ENCODE measurements at regions not wholly inside any gene's neighbourhood (a gene's known extent, or its start where the extent isn't known, plus 50 kb on each side); places are given as distances from the start of the nearest gene placed in this dataset.

DNA sequence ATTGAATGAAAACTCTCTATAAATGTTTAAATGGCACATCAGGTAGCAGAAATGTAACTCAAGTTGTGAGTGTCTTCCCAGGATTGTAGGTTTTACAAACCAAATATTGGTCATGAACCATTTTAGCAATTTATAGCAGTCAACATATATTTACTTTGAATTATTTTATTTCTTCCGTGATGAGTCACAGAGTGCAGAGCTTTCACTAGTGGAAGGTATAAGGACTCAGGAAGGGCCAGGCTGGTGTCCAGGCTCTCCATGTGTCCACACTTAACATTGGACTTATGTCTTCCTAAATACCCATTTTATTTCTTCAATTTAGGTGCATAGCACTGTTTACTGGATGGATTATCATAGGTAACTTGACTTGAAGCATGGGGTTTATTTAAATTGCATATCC lies 120.9 kb downstream of the OLIG3 start:
- TF ChIP-seq EZH2phosphoT487 (IDR thresholded peaks at IDR 0.05; ENCODE audit: borderline replicate concordance), result no peak
- TF ChIP-seq, protein P1, sequence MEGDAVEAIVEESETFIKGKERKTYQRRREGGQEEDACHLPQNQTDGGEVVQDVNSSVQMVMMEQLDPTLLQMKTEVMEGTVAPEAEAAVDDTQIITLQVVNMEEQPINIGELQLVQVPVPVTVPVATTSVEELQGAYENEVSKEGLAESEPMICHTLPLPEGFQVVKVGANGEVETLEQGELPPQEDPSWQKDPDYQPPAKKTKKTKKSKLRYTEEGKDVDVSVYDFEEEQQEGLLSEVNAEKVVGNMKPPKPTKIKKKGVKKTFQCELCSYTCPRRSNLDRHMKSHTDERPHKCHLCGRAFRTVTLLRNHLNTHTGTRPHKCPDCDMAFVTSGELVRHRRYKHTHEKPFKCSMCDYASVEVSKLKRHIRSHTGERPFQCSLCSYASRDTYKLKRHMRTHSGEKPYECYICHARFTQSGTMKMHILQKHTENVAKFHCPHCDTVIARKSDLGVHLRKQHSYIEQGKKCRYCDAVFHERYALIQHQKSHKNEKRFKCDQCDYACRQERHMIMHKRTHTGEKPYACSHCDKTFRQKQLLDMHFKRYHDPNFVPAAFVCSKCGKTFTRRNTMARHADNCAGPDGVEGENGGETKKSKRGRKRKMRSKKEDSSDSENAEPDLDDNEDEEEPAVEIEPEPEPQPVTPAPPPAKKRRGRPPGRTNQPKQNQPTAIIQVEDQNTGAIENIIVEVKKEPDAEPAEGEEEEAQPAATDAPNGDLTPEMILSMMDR (conservative IDR thresholded peaks at IDR 0.05; ENCODE audit: low read length), result no peak
- no peak overlapping the region for H3K4me2 ChIP-seq (ENCODE audit: low read depth, low read length, poor library complexity, severe bottlenecking)
- no peaks in the 10 kb centered on the region for H3K27me3 ChIP-seq (ENCODE audit: insufficient read depth, low read length, poor library complexity, severe bottlenecking)
- H3K9me2 ChIP-seq (replicated peaks; ENCODE audit: low read depth, low read length), result no peaks in the 10 kb centered on the region
- H3K4me3 ChIP-seq (ENCODE audit: low read length, poor library complexity, severe bottlenecking), result no peak overlapping the region
- H2AFZ ChIP-seq (ENCODE audit: low read length), result no peak overlapping the region
- H3K4me1 ChIP-seq (ENCODE audit: insufficient read depth, low read length, poor library complexity, severe bottlenecking), result no peaks in the 10 kb centered on the region
- no peaks in the 10 kb centered on the region for H3K9me3 ChIP-seq (ENCODE audit: insufficient read depth, low read depth, low read length)
- no peaks in the 10 kb centered on the region for H3K36me3 ChIP-seq (ENCODE audit: insufficient read depth, low read length)
- no peaks in the 10 kb centered on the region for H4K20me1 ChIP-seq (ENCODE audit: insufficient read depth, low read length, poor library complexity, severe bottlenecking)
- H3K9ac ChIP-seq (ENCODE audit: low read depth, low read length, poor library complexity, severe bottlenecking), result no peak overlapping the region
- no peaks in the 10 kb centered on the region for H3K79me2 ChIP-seq (ENCODE audit: insufficient read depth, low read length)
- H3F3A ChIP-seq (ENCODE audit: low read depth), result no peaks in the 10 kb centered on the region

DNA sequence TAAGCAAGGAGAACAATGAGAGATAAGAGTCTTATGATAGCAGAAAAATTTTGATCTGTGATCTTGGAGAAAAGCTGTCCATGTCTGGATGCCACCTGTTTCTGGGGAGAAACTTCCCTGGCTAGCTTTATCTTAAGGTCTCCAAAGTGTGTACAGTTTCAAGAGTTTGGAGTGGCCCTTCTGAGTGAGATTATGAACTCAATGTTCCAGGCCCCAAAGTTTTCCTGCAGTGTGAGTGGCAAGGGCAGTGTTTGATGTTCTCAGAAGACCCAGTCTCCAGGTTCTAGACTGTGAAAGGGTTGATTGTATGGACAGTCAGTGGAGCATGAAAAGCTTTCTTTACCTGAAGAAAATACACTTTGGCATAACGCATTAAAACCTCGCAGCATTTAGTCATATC lies 121.7 kb downstream of the OLIG3 start:
- H3K9me2 ChIP-seq (replicated peaks; ENCODE audit: low read depth, low read length), result no peaks in the 10 kb centered on the region
- no peak for TF ChIP-seq EZH2phosphoT487 (IDR thresholded peaks at IDR 0.05; ENCODE audit: borderline replicate concordance)
- TF ChIP-seq, protein P1 (conservative IDR thresholded peaks at IDR 0.05; ENCODE audit: low read length), result no peak
- no peaks in the 10 kb centered on the region for H3K79me2 ChIP-seq (ENCODE audit: insufficient read depth, low read length)
- H3K4me1 ChIP-seq (ENCODE audit: insufficient read depth, low read length, poor library complexity, severe bottlenecking), result no peaks in the 10 kb centered on the region
- H3F3A ChIP-seq (ENCODE audit: low read depth), result no peaks in the 10 kb centered on the region
- no peak overlapping the region for H3K4me2 ChIP-seq (ENCODE audit: low read depth, low read length, poor library complexity, severe bottlenecking)
- H3K9ac ChIP-seq (ENCODE audit: low read depth, low read length, poor library complexity, severe bottlenecking), result no peak overlapping the region
- H4K20me1 ChIP-seq (ENCODE audit: insufficient read depth, low read length, poor library complexity, severe bottlenecking), result no peaks in the 10 kb centered on the region
- H3K27me3 ChIP-seq (ENCODE audit: insufficient read depth, low read length, poor library complexity, severe bottlenecking), result no peaks in the 10 kb centered on the region
- H3K4me3 ChIP-seq (ENCODE audit: low read length, poor library complexity, severe bottlenecking), result no peak overlapping the region
- no peaks in the 10 kb centered on the region for H3K9me3 ChIP-seq (ENCODE audit: insufficient read depth, low read depth, low read length)
- H2AFZ ChIP-seq (ENCODE audit: low read length), result no peak overlapping the region
- H3K36me3 ChIP-seq (ENCODE audit: insufficient read depth, low read length), result no peaks in the 10 kb centered on the region

DNA sequence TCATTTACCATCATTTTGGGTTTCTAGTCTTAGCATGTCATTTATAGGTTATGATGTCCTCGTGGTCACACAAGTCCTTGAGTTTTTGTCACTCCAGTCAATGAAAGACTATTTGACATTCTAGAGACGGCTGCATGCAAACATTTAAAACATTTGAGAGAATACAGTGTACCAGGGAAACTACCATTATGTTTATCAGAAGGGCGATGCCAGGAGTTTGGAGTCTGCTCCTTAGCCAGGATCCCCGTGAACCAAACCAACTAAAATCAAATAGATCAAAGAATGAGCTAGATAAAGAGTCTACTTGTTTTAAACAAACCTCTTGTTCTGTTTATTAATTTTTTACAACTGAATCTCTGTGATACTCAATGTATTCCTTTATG lies 122.6 kb downstream of the OLIG3 start:
- no peak overlapping the region for H3K4me3 ChIP-seq (ENCODE audit: low read length, poor library complexity, severe bottlenecking)
- H4K20me1 ChIP-seq (ENCODE audit: insufficient read depth, low read length, poor library complexity, severe bottlenecking), result no peaks in the 10 kb centered on the region
- H3K36me3 ChIP-seq (ENCODE audit: insufficient read depth, low read length), result no peaks in the 10 kb centered on the region
- H3K9ac ChIP-seq (ENCODE audit: low read depth, low read length, poor library complexity, severe bottlenecking), result no peak overlapping the region
- H3K4me1 ChIP-seq (ENCODE audit: insufficient read depth, low read length, poor library complexity, severe bottlenecking), result no peaks in the 10 kb centered on the region
- H3K4me2 ChIP-seq (ENCODE audit: low read depth, low read length, poor library complexity, severe bottlenecking), result no peak overlapping the region
- no peaks in the 10 kb centered on the region for H3K9me2 ChIP-seq (replicated peaks; ENCODE audit: low read depth, low read length)
- H3F3A ChIP-seq (ENCODE audit: low read depth), result no peaks in the 10 kb centered on the region
- no peak overlapping the region for H2AFZ ChIP-seq (ENCODE audit: low read length)
- H3K9me3 ChIP-seq (ENCODE audit: insufficient read depth, low read depth, low read length), result no peaks in the 10 kb centered on the region
- H3K79me2 ChIP-seq (ENCODE audit: insufficient read depth, low read length), result no peaks in the 10 kb centered on the region
- no peaks in the 10 kb centered on the region for H3K27me3 ChIP-seq (ENCODE audit: insufficient read depth, low read length, poor library complexity, severe bottlenecking)
- no peak for TF ChIP-seq EZH2phosphoT487 (IDR thresholded peaks at IDR 0.05; ENCODE audit: borderline replicate concordance)
- TF ChIP-seq, protein P1 (conservative IDR thresholded peaks at IDR 0.05; ENCODE audit: low read length), result no peak
